BJ (cell line): ENCODE measurements at regions not wholly inside any gene's neighbourhood (a gene's known extent, or its start where the extent isn't known, plus 50 kb on each side); places are given as distances from the start of the nearest gene placed in this dataset.

Experiments
- CTCF ChIA-PET: fragments of 350-600 bp; formaldehyde crosslinking; extraction: SDS; loops from one replicate; lab custom pipeline; 2021; ENCODE audit warnings: antibody characterized with exemption, inconsistent platforms; lab: Yijun Ruan, JAX
- POLR2A ChIA-PET: fragments of 300-600 bp; sonication (Branson Sonifier 250); formaldehyde crosslinking; extraction: SDS; loops from one replicate; lab custom pipeline; 2021; ENCODE audit warnings: antibody characterized with exemption; lab: Charles Lee
- DNase-seq: peaks from one replicate; pipeline ENCODE4 v3.0.0-alpha.2; 2011; ENCODE audit warnings: low read depth
- H3K27me3 ChIP-seq: 2 replicates; pipeline ENCODE4 v1.6.0; 2011; ENCODE audit warnings: low read length; ENCODE audit not compliant: control insufficient read depth, insufficient read depth
- H3K36me3 ChIP-seq: 2 replicates; pipeline ENCODE4 v1.5.1; 2011; ENCODE audit warnings: low read length; ENCODE audit not compliant: control insufficient read depth, insufficient read depth
- H3K4me3 ChIP-seq: 2 replicates; pipeline ENCODE4 v1.5.1; 2011; ENCODE audit warnings: low read depth, mild to moderate bottlenecking, control low read depth, low read length
- CTCF ChIP-seq: IDR thresholded peaks from 2 replicates; pipeline ENCODE4 v1.5.1; 2011; ENCODE audit warnings: low read depth, mild to moderate bottlenecking, control low read depth, inconsistent platforms, low read length, moderate library complexity; ENCODE audit not compliant: insufficient read depth

- H3K36me3 ChIP-seq: no peaks in the 10 kb centered on the region
- H3K4me3 ChIP-seq: no peak overlapping the region
- TF ChIP-seq CTCF: no peak
- ChIA-PET CTCF (interaction anchor here (1.0 kb wide), 1 partner anchor 13 kb away, joined by 3 read pairs; no protein-coding TSS in a partner anchor), POLR2A (no interaction called here)
- no peaks in the 10 kb centered on the region for H3K27me3 ChIP-seq
- no peak for DNase-seq
These were observed 1180.0 kb upstream of the CITED2 start for GRCh38 chr6:140554421-140554820.

- POLR2A ChIA-PET: interaction anchor here (1.0 kb wide), 1 partner anchor 85 kb away, joined by 3 read pairs; no protein-coding TSS in a partner anchor
- DNase-seq: no peak
- TF ChIP-seq CTCF: no peak
- Histone ChIP-seq H3K4me3 (no peak overlapping the region), H3K36me3 (no peaks in the 10 kb centered on the region), H3K27me3 (no peaks in the 10 kb centered on the region)
- CTCF ChIA-PET: interaction anchor here (1.5 kb wide), 1 partner anchor 9 kb away, joined by 3 read pairs; no protein-coding TSS in a partner anchor
These were observed 1173.9 kb upstream of the CITED2 start for GRCh38 chr6:140548366-140548765.

GRCh38 chr6:140546640-140547039 is 1172.2 kb upstream of the CITED2 start:
- ChIA-PET CTCF (no interaction called here), POLR2A (no interaction called here)
- Histone ChIP-seq H3K4me3 (no peak overlapping the region), H3K27me3 (no peaks in the 10 kb centered on the region), H3K36me3 (no peaks in the 10 kb centered on the region)
- DNase-seq: peak; percentile 55
- no peak for TF ChIP-seq CTCF

- no peak for DNase-seq
- Histone ChIP-seq H3K4me3 (no peak overlapping the region), H3K27me3 (no peaks in the 10 kb centered on the region), H3K36me3 (no peaks in the 10 kb centered on the region)
- TF ChIP-seq CTCF: no peak
- ChIA-PET CTCF (interaction anchor here (0.6 kb wide), 1 partner anchor 1171 kb away, joined by 3 read pairs; no protein-coding TSS in a partner anchor), POLR2A (no interaction called here)
These were observed 1170.0 kb upstream of the CITED2 start for GRCh38 chr6:140544431-140544830.

GRCh38 chr6:140542863-140543262 is 1168.4 kb upstream of the CITED2 start:
- CTCF ChIA-PET: no interaction called here

More at GRCh38 chr6:140542863-140543262, 1168.4 kb upstream of the CITED2 start:
- no peak for DNase-seq
- Histone ChIP-seq H3K4me3 (no peak overlapping the region), H3K27me3 (no peaks in the 10 kb centered on the region), H3K36me3 (no peaks in the 10 kb centered on the region)
- POLR2A ChIA-PET: no interaction called here
- no peak for TF ChIP-seq CTCF
